ENCODE measurements at regions not wholly inside any gene's neighbourhood (a gene's known extent, or its start where the extent isn't known, plus 50 kb on each side); places are given as distances from the start of the nearest gene placed in this dataset.

GRCh38 chr5:136517755-136518154 lies 152.4 kb upstream of the TRPC7 start:
- TF ChIP-seq CTCF (IDR thresholded peaks at IDR 0.05) (no peak), POLR2A (IDR thresholded peaks at IDR 0.05) (no peak)
